ENCODE measurements at regions not wholly inside any gene's neighbourhood (a gene's known extent, or its start where the extent isn't known, plus 50 kb on each side); places are given as distances from the start of the nearest gene placed in this dataset.

DNA sequence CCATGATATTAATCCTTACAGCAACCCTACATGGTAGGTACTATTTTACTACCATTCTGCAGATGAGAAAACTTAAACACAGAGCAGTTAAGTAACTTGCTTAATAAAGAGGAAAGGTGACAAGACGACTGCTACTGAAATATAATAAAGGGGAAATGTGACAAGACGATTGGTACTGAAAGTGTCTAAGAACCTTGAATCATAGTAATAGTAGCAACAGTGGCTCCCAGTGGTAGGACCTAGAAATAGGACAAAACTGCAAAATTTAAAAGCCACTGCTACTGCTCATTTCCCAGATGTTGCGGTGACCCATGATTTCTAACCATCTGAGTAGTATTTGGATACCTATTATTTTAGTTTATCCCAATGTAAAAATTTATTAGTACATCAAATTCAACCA is 89.5 kb downstream of the TASL start:
- TF ChIP-seq CTCF (IDR thresholded peaks at IDR 0.05; ENCODE audit: insufficient read depth, low read depth, low read length) (no peak), EZH2 (IDR thresholded peaks at IDR 0.05; ENCODE audit: insufficient read depth, low read length) (no peak)

Data from astrocyte (in vitro differentiated cells and primary cell).